Thyroid gland (tissue), 4 donors: ENCODE measurements at regions not wholly inside any gene's neighbourhood (a gene's known extent, or its start where the extent isn't known, plus 50 kb on each side); places are given as distances from the start of the nearest gene placed in this dataset.

ENCODE experiments used
- CTCF ChIP-seq, 6 experiments: fragments of 200-600 bp in 3 of 6; fragments of 450-650 bp in 3 of 6; sonication (generic) in 3 of 6; IDR thresholded peaks; one replicate each; pipeline ENCODE4 v1.5.1; 2016 to 2019; ENCODE audit warnings: antibody characterized with exemption in 6 of 6, mild to moderate bottlenecking in 2 of 6, inconsistent platforms in 1 of 6, moderate library complexity in 1 of 6
- POLR2A ChIP-seq, 2 donors: fragments of 450-650 bp; IDR thresholded peaks; one replicate each; pipeline ENCODE4 v1.6.1; 2017; ENCODE audit warnings: antibody characterized with exemption in 2 of 2, mild to moderate bottlenecking in 2 of 2, moderate library complexity in 1 of 2

- TF ChIP-seq CTCF (IDR thresholded peaks at IDR 0.05) (no peak), POLR2A (IDR thresholded peaks at IDR 0.05) (no peak)
Observed at GRCh38 chr2:236991874-236992273, 93.8 kb upstream of the COPS8 start.
